ENCODE measurements at regions not wholly inside any gene's neighbourhood (a gene's known extent, or its start where the extent isn't known, plus 50 kb on each side); places are given as distances from the start of the nearest gene placed in this dataset.

GRCh38 chr12:41943671-41944070 is 201.0 kb downstream of the GXYLT1 start:
- Histone ChIP-seq H3K27ac (no peak overlapping the region), H3K36me3 (ENCODE audit: low read depth, missing control alignments) (no peaks in the 10 kb centered on the region), H3K4me1 (no peaks in the 10 kb centered on the region), H3K27me3 (no peaks in the 10 kb centered on the region), H3K9me3 (no peaks in the 10 kb centered on the region), H3K4me3 (no peak overlapping the region)
- intact Hi-C loops (cut with DNase I; ENCODE audit: low total_unique reads), result no loop called here
- no peak for TF ChIP-seq POLR2A (IDR thresholded peaks at IDR 0.05)
- no peak for TF ChIP-seq CTCF (IDR thresholded peaks at IDR 0.05)
- DNase-seq, result no peak

- intact Hi-C loops (cut with DNase I; ENCODE audit: low total_unique reads), result no loop called here
- Histone ChIP-seq H3K27me3 (no peaks in the 10 kb centered on the region), H3K4me3 (no peak overlapping the region), H3K9me3 (no peaks in the 10 kb centered on the region), H3K36me3 (ENCODE audit: low read depth, missing control alignments) (no peaks in the 10 kb centered on the region), H3K27ac (no peak overlapping the region), H3K4me1 (no peaks in the 10 kb centered on the region)
- TF ChIP-seq POLR2A (IDR thresholded peaks at IDR 0.05) (no peak), CTCF (IDR thresholded peaks at IDR 0.05) (no peak)
- no peak for DNase-seq
These were observed 202.3 kb downstream of the GXYLT1 start for GRCh38 chr12:41942354-41942753.

- no peak for DNase-seq
- Histone ChIP-seq H3K9me3 (no peaks in the 10 kb centered on the region), H3K4me1 (no peaks in the 10 kb centered on the region), H3K27ac (no peak overlapping the region), H3K4me3 (no peak overlapping the region), H3K36me3 (ENCODE audit: low read depth, missing control alignments) (no peaks in the 10 kb centered on the region), H3K27me3 (no peaks in the 10 kb centered on the region)
- intact Hi-C loops (cut with DNase I; ENCODE audit: low total_unique reads), result no loop called here
- 95% methylated on average over 2 of the region's 2 CpGs for WGBS, 2 donors
- TF ChIP-seq CTCF (IDR thresholded peaks at IDR 0.05) (no peak), POLR2A (IDR thresholded peaks at IDR 0.05) (no peak)
These were observed 203.6 kb downstream of the GXYLT1 start for GRCh38 chr12:41941079-41941478.

GRCh38 chr12:41940571-41940970 is 204.1 kb downstream of the GXYLT1 start:
- Histone ChIP-seq H3K9me3 (no peaks in the 10 kb centered on the region), H3K27ac (no peak overlapping the region), H3K4me3 (no peak overlapping the region), H3K27me3 (no peaks in the 10 kb centered on the region), H3K36me3 (ENCODE audit: low read depth, missing control alignments) (no peaks in the 10 kb centered on the region), H3K4me1 (no peaks in the 10 kb centered on the region)
- intact Hi-C loops (cut with DNase I; ENCODE audit: low total_unique reads), result no loop called here
- TF ChIP-seq CTCF (IDR thresholded peaks at IDR 0.05) (no peak), POLR2A (IDR thresholded peaks at IDR 0.05) (no peak)
- DNase-seq, result no peak
- 66 to 95% methylated on average over 1 of the region's 1 CpG for WGBS, 2 donors

GRCh38 chr12:41936333-41936732 is 208.3 kb downstream of the GXYLT1 start:
- intact Hi-C loops (cut with DNase I; ENCODE audit: low total_unique reads), result no loop called here
- H3K27me3 ChIP-seq, result no peaks in the 10 kb centered on the region
- no peak overlapping the region for H3K27ac ChIP-seq
- WGBS, 2 donors, result 32 to 40% methylated on average over 5 of the region's 5 CpGs
- TF ChIP-seq CTCF (IDR thresholded peaks at IDR 0.05), result no peak
- TF ChIP-seq POLR2A (IDR thresholded peaks at IDR 0.05), result no peak
- H3K4me3 ChIP-seq, result no peak overlapping the region
- H3K9me3 ChIP-seq, result no peaks in the 10 kb centered on the region
- no peak for DNase-seq
- H3K36me3 ChIP-seq (ENCODE audit: low read depth, missing control alignments), result no peaks in the 10 kb centered on the region
- H3K4me1 ChIP-seq, result no peaks in the 10 kb centered on the region
